ENCODE measurements at regions not wholly inside any gene's neighbourhood (a gene's known extent, or its start where the extent isn't known, plus 50 kb on each side); places are given as distances from the start of the nearest gene placed in this dataset.

- TF ChIP-seq BCLAF1 (IDR thresholded peaks at IDR 0.05; ENCODE audit: borderline replicate concordance in 1 of 2, control insufficient read depth in 1 of 2, low read depth in 2 of 2, low read length in 1 of 2) = no peak
These were observed 161.5 kb downstream of the ARRDC4 start (continued) for GRCh38 chr15:98121957-98122356.

- no peak overlapping the region for H3K27ac ChIP-seq (ENCODE audit: extremely low read depth, low read depth, low read length)
- no peak overlapping the region for H2AFZ ChIP-seq (ENCODE audit: low read depth, low read length)
- DNase-seq (ENCODE audit: extremely low read depth in 1 of 4, low spot score in 3 of 4) (no peak), FAIRE-seq (no peak), ATAC-seq (no peak)
- no peaks in the 10 kb centered on the region for H3K79me2 ChIP-seq (ENCODE audit: control insufficient read depth, insufficient read depth, low read length)
- CTCF ChIA-PET (ENCODE audit: low intra/inter-chr PET ratio) = no interaction called here
- no peak overlapping the region for H3K4me2 ChIP-seq (ENCODE audit: insufficient read depth, low read length)
- no peak overlapping the region for H3K4me3 ChIP-seq
- peaks cover 10 to 19% of the 10 kb centered on the region in 2 experiments; a peak in 4 of 5 replicates for H3K27me3 ChIP-seq (ENCODE audit: control insufficient read depth in 2 of 2, insufficient read depth in 2 of 2, low read length in 2 of 2)
- H4K20me1 ChIP-seq (replicated peaks; ENCODE audit: control insufficient read depth, insufficient read depth, low read length) = no peaks in the 10 kb centered on the region
- no peaks in the 10 kb centered on the region for H3K9me1 ChIP-seq (ENCODE audit: control insufficient read depth, insufficient read depth, low read length)
- intact Hi-C loops (cut with micrococcal nuclease) (no loop called here), in situ Hi-C loops (cut with MboI) (no loop called here)
- H3K4me1 ChIP-seq (replicated peaks in 1 of 2; ENCODE audit: control insufficient read depth in 2 of 2, insufficient read depth in 2 of 2, low read length in 2 of 2) = no peaks in the 10 kb centered on the region
- POLR2A ChIA-PET = no interaction called here
- no TSS peak for BruUV-seq (replicated peaks)
- H3K9ac ChIP-seq (ENCODE audit: insufficient read depth in 1 of 2, low read depth in 2 of 2, low read length in 2 of 2) = no peak overlapping the region
- whole genome bisulfite sequencing (ENCODE audit: insufficient coverage, low coverage, missing lambda C conversion rate) = 4% methylated on average over 3 of the region's 3 CpGs
- H3K36me3 ChIP-seq (ENCODE audit: control insufficient read depth, insufficient read depth, low read length) = no peaks in the 10 kb centered on the region
- H3K9me3 ChIP-seq (replicated peaks; ENCODE audit: control insufficient read depth, insufficient read depth, low read depth, low read length) = no peaks in the 10 kb centered on the region
- TF ChIP-seq FUS (optimal IDR thresholded peaks at IDR 0.05; ENCODE audit: low read depth, low read length) = no peak
- TF ChIP-seq POLR2B (IDR thresholded peaks at IDR 0.05; ENCODE audit: low read depth, partially characterized antibody) = no peak
- no peak for TF ChIP-seq ZNF140 (CRISPR knock-in tag; IDR thresholded peaks at IDR 0.05)
- no peak for TF ChIP-seq ZNF830 (CRISPR knock-in tag; IDR thresholded peaks at IDR 0.05)
- no peak for TF ChIP-seq MIER1 (IDR thresholded peaks at IDR 0.05; ENCODE audit: low read depth)
- no peak for TF ChIP-seq TOE1 (IDR thresholded peaks at IDR 0.05; ENCODE audit: borderline replicate concordance)
- no peak for TF ChIP-seq TOE1 (CRISPR knock-in tag; IDR thresholded peaks at IDR 0.05; ENCODE audit: borderline replicate concordance, low read depth)
- TF ChIP-seq CHD1 (IDR thresholded peaks at IDR 0.05; ENCODE audit: low read length) = no peak
- TF ChIP-seq HBP1 (CRISPR knock-in tag; IDR thresholded peaks at IDR 0.05) = no peak
- no peak for TF ChIP-seq RNF219 (CRISPR knock-in tag; IDR thresholded peaks at IDR 0.05)
- TF ChIP-seq ZNF561 (CRISPR knock-in tag; conservative IDR thresholded peaks at IDR 0.05) = no peak
- TF ChIP-seq DDX20 (tag; IDR thresholded peaks at IDR 0.05; ENCODE audit: low read depth) = no peak
- no peak for TF ChIP-seq FOXA3 (CRISPR knock-in tag; conservative IDR thresholded peaks at IDR 0.05 in 1 of 2, IDR thresholded peaks at IDR 0.05 in 1 of 2)
- no peak for TF ChIP-seq CREB1 (IDR thresholded peaks at IDR 0.05)
- no peak for TF ChIP-seq CREB1 (CRISPR knock-in tag; IDR thresholded peaks at IDR 0.05)
These were observed 162.8 kb downstream of the ARRDC4 start for GRCh38 chr15:98123297-98123696.
